ENCODE measurements at regions not wholly inside any gene's neighbourhood (a gene's known extent, or its start where the extent isn't known, plus 50 kb on each side); places are given as distances from the start of the nearest gene placed in this dataset.

DNA sequence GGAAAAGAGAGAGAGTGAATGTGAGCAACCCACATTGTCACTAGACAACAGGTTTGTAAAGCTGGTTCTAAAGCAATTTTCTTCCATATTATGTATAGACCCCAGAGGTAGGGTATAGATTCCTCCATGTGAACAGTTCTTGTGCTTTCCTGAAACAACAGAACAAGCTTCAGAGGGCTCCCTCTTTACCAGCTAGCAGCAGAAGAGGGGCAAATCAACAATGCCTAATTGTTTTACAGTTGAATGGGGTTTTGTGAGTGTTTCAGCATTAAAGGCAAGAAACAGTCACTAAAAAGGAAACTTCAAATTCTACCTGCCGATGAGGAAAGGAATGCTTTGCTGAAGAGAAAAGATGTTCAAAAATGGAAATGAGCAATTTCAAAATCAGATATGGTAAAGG, 341.2 kb upstream of the KITLG start:
- Histone ChIP-seq H3K36me3 (ENCODE audit: insufficient read depth, low read length) (no peaks in the 10 kb centered on the region), H3K27ac (ENCODE audit: low read length) (no peak overlapping the region), H3K9me3 (ENCODE audit: low read length) (no peaks in the 10 kb centered on the region), H2AFZ (ENCODE audit: low read depth, low read length) (no peak overlapping the region), H3K4me3 (ENCODE audit: low read length) (no peak overlapping the region), H3K9me2 (ENCODE audit: insufficient read depth, low read length) (no peaks in the 10 kb centered on the region), H3K79me2 (replicated peaks; ENCODE audit: insufficient read depth, low read length) (no peaks in the 10 kb centered on the region), H4K20me1 (ENCODE audit: insufficient read depth) (no peaks in the 10 kb centered on the region), H3K4me2 (ENCODE audit: low read length) (no peak overlapping the region), H3K9ac (ENCODE audit: low read length) (no peak overlapping the region), H3F3A (ENCODE audit: insufficient read depth, low read length, poor library complexity, severe bottlenecking) (no peaks in the 10 kb centered on the region), H3K27me3 (ENCODE audit: insufficient read depth, low read depth, low read length) (no peaks in the 10 kb centered on the region)
- TF ChIP-seq EZH2 (IDR thresholded peaks at IDR 0.05; ENCODE audit: borderline replicate concordance, insufficient read depth, low read length, poor library complexity, severe bottlenecking) (no peak), TAF1 (IDR thresholded peaks at IDR 0.05; ENCODE audit: low read depth) (no peak), RAD21 (conservative IDR thresholded peaks at IDR 0.05) (no peak)
- TF ChIP-seq, protein P1, sequence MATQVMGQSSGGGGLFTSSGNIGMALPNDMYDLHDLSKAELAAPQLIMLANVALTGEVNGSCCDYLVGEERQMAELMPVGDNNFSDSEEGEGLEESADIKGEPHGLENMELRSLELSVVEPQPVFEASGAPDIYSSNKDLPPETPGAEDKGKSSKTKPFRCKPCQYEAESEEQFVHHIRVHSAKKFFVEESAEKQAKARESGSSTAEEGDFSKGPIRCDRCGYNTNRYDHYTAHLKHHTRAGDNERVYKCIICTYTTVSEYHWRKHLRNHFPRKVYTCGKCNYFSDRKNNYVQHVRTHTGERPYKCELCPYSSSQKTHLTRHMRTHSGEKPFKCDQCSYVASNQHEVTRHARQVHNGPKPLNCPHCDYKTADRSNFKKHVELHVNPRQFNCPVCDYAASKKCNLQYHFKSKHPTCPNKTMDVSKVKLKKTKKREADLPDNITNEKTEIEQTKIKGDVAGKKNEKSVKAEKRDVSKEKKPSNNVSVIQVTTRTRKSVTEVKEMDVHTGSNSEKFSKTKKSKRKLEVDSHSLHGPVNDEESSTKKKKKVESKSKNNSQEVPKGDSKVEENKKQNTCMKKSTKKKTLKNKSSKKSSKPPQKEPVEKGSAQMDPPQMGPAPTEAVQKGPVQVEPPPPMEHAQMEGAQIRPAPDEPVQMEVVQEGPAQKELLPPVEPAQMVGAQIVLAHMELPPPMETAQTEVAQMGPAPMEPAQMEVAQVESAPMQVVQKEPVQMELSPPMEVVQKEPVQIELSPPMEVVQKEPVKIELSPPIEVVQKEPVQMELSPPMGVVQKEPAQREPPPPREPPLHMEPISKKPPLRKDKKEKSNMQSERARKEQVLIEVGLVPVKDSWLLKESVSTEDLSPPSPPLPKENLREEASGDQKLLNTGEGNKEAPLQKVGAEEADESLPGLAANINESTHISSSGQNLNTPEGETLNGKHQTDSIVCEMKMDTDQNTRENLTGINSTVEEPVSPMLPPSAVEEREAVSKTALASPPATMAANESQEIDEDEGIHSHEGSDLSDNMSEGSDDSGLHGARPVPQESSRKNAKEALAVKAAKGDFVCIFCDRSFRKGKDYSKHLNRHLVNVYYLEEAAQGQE (IDR thresholded peaks at IDR 0.05; ENCODE audit: borderline replicate concordance): no peak

DNA sequence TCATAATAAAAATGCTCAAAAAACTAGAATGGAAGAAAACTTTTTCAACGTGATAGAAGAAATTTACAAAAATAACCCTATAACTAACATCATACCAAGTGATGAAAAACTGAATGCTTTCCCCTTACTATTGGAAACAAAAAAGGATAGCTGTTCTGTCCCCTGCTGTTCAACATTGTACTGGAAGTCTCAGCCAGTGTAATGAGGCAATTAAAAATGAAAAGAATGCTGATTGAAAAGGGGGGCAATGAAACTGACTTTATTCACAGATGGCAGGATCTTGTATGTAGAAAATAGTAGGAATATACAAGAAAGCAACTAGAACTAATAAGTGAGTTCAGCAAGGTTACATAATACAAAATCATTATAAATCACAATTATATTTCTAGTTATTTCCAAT, 337.9 kb upstream of the KITLG start:
- no peaks in the 10 kb centered on the region for H3K27me3 ChIP-seq (ENCODE audit: insufficient read depth, low read depth, low read length)
- H3K36me3 ChIP-seq (ENCODE audit: insufficient read depth, low read length): no peaks in the 10 kb centered on the region
- H4K20me1 ChIP-seq (ENCODE audit: insufficient read depth): no peaks in the 10 kb centered on the region
- no peaks in the 10 kb centered on the region for H3K9me2 ChIP-seq (ENCODE audit: insufficient read depth, low read length)
- H2AFZ ChIP-seq (ENCODE audit: low read depth, low read length): no peak overlapping the region
- no peak overlapping the region for H3K9ac ChIP-seq (ENCODE audit: low read length)
- no peaks in the 10 kb centered on the region for H3K79me2 ChIP-seq (replicated peaks; ENCODE audit: insufficient read depth, low read length)
- no peaks in the 10 kb centered on the region for H3F3A ChIP-seq (ENCODE audit: insufficient read depth, low read length, poor library complexity, severe bottlenecking)
- H3K4me2 ChIP-seq (ENCODE audit: low read length): no peak overlapping the region
- H3K9me3 ChIP-seq (ENCODE audit: low read length): peaks cover 9% of the 10 kb centered on the region
- no peak overlapping the region for H3K4me3 ChIP-seq (ENCODE audit: low read length)
- TF ChIP-seq EZH2 (IDR thresholded peaks at IDR 0.05; ENCODE audit: borderline replicate concordance, insufficient read depth, low read length, poor library complexity, severe bottlenecking) (no peak), EP300 (conservative IDR thresholded peaks at IDR 0.05; ENCODE audit: poor library complexity, severe bottlenecking) (no peak), POLR2AphosphoS5 (IDR thresholded peaks at IDR 0.05) (no peak), SMC3 (conservative IDR thresholded peaks at IDR 0.05; ENCODE audit: poor library complexity) (no peak), TAF1 (IDR thresholded peaks at IDR 0.05; ENCODE audit: low read depth) (no peak), RAD21 (conservative IDR thresholded peaks at IDR 0.05) (no peak)
- H3K27ac ChIP-seq (ENCODE audit: low read length): no peak overlapping the region

DNA sequence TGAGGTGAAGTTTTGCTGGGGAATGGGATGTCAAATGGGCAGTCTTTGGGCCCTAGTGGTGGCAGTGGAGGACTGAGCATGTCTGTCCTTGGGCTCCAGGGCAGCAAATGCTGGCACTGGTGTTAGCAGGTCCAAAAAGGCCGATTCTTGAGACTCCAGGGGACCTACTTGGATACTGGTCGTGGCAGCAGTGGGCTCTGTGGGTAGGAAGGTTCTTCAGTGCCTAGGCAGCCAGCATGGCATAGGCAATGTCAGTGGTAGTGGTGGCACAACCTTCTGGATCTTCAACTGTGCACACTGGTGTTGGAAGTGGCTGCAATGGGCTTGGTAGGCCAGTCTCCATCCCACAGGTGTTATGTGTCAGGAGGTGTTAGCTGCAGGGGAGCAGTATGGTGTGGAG, 334.7 kb upstream of the KITLG start:
- no peak overlapping the region for H3K4me2 ChIP-seq (ENCODE audit: low read length)
- no peaks in the 10 kb centered on the region for H3K36me3 ChIP-seq (ENCODE audit: insufficient read depth, low read length)
- H3K79me2 ChIP-seq (replicated peaks; ENCODE audit: insufficient read depth, low read length): no peaks in the 10 kb centered on the region
- no peaks in the 10 kb centered on the region for H4K20me1 ChIP-seq (ENCODE audit: insufficient read depth)
- H2AFZ ChIP-seq (ENCODE audit: low read depth, low read length): no peak overlapping the region
- no peak overlapping the region for H3K27ac ChIP-seq (ENCODE audit: low read length)
- TF ChIP-seq, protein P1 (IDR thresholded peaks at IDR 0.05; ENCODE audit: borderline replicate concordance): no peak
- peaks cover 9% of the 10 kb centered on the region for H3K9me3 ChIP-seq (ENCODE audit: low read length)
- no peaks in the 10 kb centered on the region for H3K27me3 ChIP-seq (ENCODE audit: insufficient read depth, low read depth, low read length)
- no peaks in the 10 kb centered on the region for H3K9me2 ChIP-seq (ENCODE audit: insufficient read depth, low read length)
- H3F3A ChIP-seq (ENCODE audit: insufficient read depth, low read length, poor library complexity, severe bottlenecking): no peaks in the 10 kb centered on the region
- H3K9ac ChIP-seq (ENCODE audit: low read length): no peak overlapping the region
- no peak overlapping the region for H3K4me3 ChIP-seq (ENCODE audit: low read length)
